Neural progenitor cell (in vitro differentiated cells): ENCODE measurements at regions not wholly inside any gene's neighbourhood (a gene's known extent, or its start where the extent isn't known, plus 50 kb on each side); places are given as distances from the start of the nearest gene placed in this dataset.
A peak's percentile ranks its signal among the peaks of the same experiment; 100 is the strongest.

Source experiments
- DNase-seq: peaks from one replicate; pipeline ENCODE4 v3.0.0-alpha.2; 2016; ENCODE audit warnings: low spot score
- H2AFZ ChIP-seq: fragments of 200-600 bp; sonication (generic); replicated peaks from 2 replicates; pipeline ENCODE4 v1.6.1; 2016; ENCODE audit warnings: antibody characterized with exemption
- H3F3A ChIP-seq: fragments of 200-600 bp; sonication (generic); 2 replicates; pipeline ENCODE4 v1.6.1; 2016; ENCODE audit warnings: antibody characterized with exemption, low read depth
- H3K27ac ChIP-seq: fragments of 200-600 bp; sonication (generic); 2 replicates; pipeline ENCODE4 v1.5.1; 2016; ENCODE audit warnings: mild to moderate bottlenecking
- H3K27me3 ChIP-seq: fragments of 200-600 bp; sonication (generic); 2 replicates; pipeline ENCODE4 v1.6.1; 2016; ENCODE audit warnings: mild to moderate bottlenecking, moderate library complexity
- H3K36me3 ChIP-seq: fragments of 200-600 bp; sonication (generic); 2 replicates; pipeline ENCODE4 v1.5.1; 2016
- H3K4me1 ChIP-seq: fragments of 200-600 bp; sonication (generic); 2 replicates; pipeline ENCODE4 v1.6.1; 2016; ENCODE audit warnings: mixed run types
- H3K4me2 ChIP-seq: fragments of 200-600 bp; sonication (generic); 2 replicates; pipeline ENCODE4 v1.6.1; 2016
- H3K4me3 ChIP-seq: fragments of 200-600 bp; sonication (generic); 2 replicates; pipeline ENCODE4 v1.5.1; 2016
- H3K79me2 ChIP-seq: fragments of 200-600 bp; sonication (generic); 2 replicates; pipeline ENCODE4 v1.6.1; 2016; ENCODE audit warnings: low read depth
- H3K9ac ChIP-seq: fragments of 200-600 bp; sonication (generic); 2 replicates; pipeline ENCODE4 v1.6.1; 2016
- H3K9me3 ChIP-seq: fragments of 200-600 bp; sonication (generic); 2 replicates; pipeline ENCODE4 v1.5.1; 2016; ENCODE audit warnings: low read depth
- H4K20me1 ChIP-seq: fragments of 200-600 bp; sonication (generic); 2 replicates; pipeline ENCODE4 v1.6.1; 2016; ENCODE audit warnings: low read depth
- H3K27ac Mint-ChIP-seq: 3 replicates; pipeline ENCODE4 v1.8.0; 2021; ENCODE audit warnings: mixed read lengths
- H3K27me3 Mint-ChIP-seq: 2 replicates; pipeline ENCODE4 v1.8.0; 2022; ENCODE audit warnings: low read depth, mild to moderate bottlenecking, inconsistent platforms, moderate library complexity, mixed read lengths; ENCODE audit not compliant: insufficient read depth
- H3K36me3 Mint-ChIP-seq: 3 replicates; pipeline ENCODE4 v1.8.0; 2021; ENCODE audit warnings: mixed read lengths
- H3K4me1 Mint-ChIP-seq: 3 replicates; pipeline ENCODE4 v1.8.0; 2021; ENCODE audit warnings: mixed read lengths
- H3K4me3 Mint-ChIP-seq: 3 replicates; pipeline ENCODE4 v1.8.0; 2021; ENCODE audit warnings: mild to moderate bottlenecking, moderate library complexity, mixed read lengths
- H3K9me3 Mint-ChIP-seq: 3 replicates; pipeline ENCODE4 v1.8.0; 2020; ENCODE audit warnings: mixed read lengths
- CTCF ChIP-seq: fragments of 200-600 bp; sonication (generic); IDR thresholded peaks from 2 replicates; pipeline ENCODE4 v1.5.1; 2017; ENCODE audit warnings: antibody characterized with exemption, mild to moderate bottlenecking
- EZH2 ChIP-seq: fragments of 200-600 bp; sonication (generic); IDR thresholded peaks from 2 replicates; pipeline ENCODE4 v1.6.1; 2017; ENCODE audit warnings: antibody characterized with exemption, mild to moderate bottlenecking, moderate library complexity
- EZH2phosphoT487 ChIP-seq: fragments of 200-600 bp; sonication (generic); IDR thresholded peaks from 2 replicates; pipeline ENCODE4 v1.6.1; 2017; ENCODE audit warnings: antibody characterized with exemption

- Histone ChIP-seq H3K4me2 (no peak overlapping the region), H3F3A (no peaks in the 10 kb centered on the region), H3K27ac (no peak overlapping the region), H3K4me3 (no peak overlapping the region), H3K4me1 (no peaks in the 10 kb centered on the region), H3K36me3 (no peaks in the 10 kb centered on the region), H3K9ac (no peak overlapping the region), H2AFZ (no peak overlapping the region), H3K79me2 (no peaks in the 10 kb centered on the region), H3K27me3 (no peaks in the 10 kb centered on the region), H4K20me1 (no peaks in the 10 kb centered on the region), H3K9me3 (no peaks in the 10 kb centered on the region)
- Mint-ChIP-seq H3K9me3 (peaks cover 15% of the 10 kb centered on the region), H3K27me3 (peaks cover 4% of the 10 kb centered on the region), H3K27ac (no peak overlapping the region), H3K4me3 (no peak overlapping the region), H3K36me3 (no peaks in the 10 kb centered on the region), H3K4me1 (no peaks in the 10 kb centered on the region)
- TF ChIP-seq EZH2phosphoT487 (no peak), CTCF (no peak), EZH2 (no peak)
- no peak for DNase-seq
These were observed 166.2 kb upstream of the GRIA4 start for GRCh38 chr11:105443623-105444022.

- no peak overlapping the region for H3K27ac Mint-ChIP-seq
- H3K4me3 Mint-ChIP-seq, result no peak overlapping the region
- H3K4me1 Mint-ChIP-seq, result peaks cover 20% of the 10 kb centered on the region
These were observed 177.5 kb upstream of the GRIA4 start for GRCh38 chr11:105432241-105432995.

GRCh38 chr11:105429096-105429910 lies 180.6 kb upstream of the GRIA4 start:
- Histone ChIP-seq H3K27ac (no peak overlapping the region), H3K4me2 (no peak overlapping the region), H3K9me3 (no peaks in the 10 kb centered on the region), H3K4me1 (peaks cover 10% of the 10 kb centered on the region), H3K9ac (no peak overlapping the region), H3K36me3 (no peaks in the 10 kb centered on the region), H3F3A (no peaks in the 10 kb centered on the region), H4K20me1 (no peaks in the 10 kb centered on the region), H2AFZ (no peak overlapping the region), H3K4me3 (no peak overlapping the region), H3K27me3 (no peaks in the 10 kb centered on the region), H3K79me2 (no peaks in the 10 kb centered on the region)
- Mint-ChIP-seq H3K9me3 (peaks cover 8% of the 10 kb centered on the region), H3K4me3 (no peak overlapping the region), H3K4me1 (peaks cover 20% of the 10 kb centered on the region), H3K36me3 (peaks cover 1% of the 10 kb centered on the region), H3K27me3 (no peaks in the 10 kb centered on the region), H3K27ac (no peak overlapping the region)
- peak; percentile 14 for DNase-seq
- TF ChIP-seq CTCF (no peak), EZH2 (no peak), EZH2phosphoT487 (no peak)

More at GRCh38 chr11:105432241-105432995, 177.5 kb upstream of the GRIA4 start:
- Histone ChIP-seq H3K9ac (no peak overlapping the region), H3K79me2 (no peaks in the 10 kb centered on the region), H3F3A (no peaks in the 10 kb centered on the region), H3K4me2 (no peak overlapping the region), H3K27me3 (no peaks in the 10 kb centered on the region), H3K4me3 (no peak overlapping the region), H3K36me3 (no peaks in the 10 kb centered on the region), H3K27ac (no peak overlapping the region), H2AFZ (no peak overlapping the region), H4K20me1 (no peaks in the 10 kb centered on the region), H3K4me1 (peaks cover 10% of the 10 kb centered on the region), H3K9me3 (no peaks in the 10 kb centered on the region)
- peaks cover 1% of the 10 kb centered on the region for H3K36me3 Mint-ChIP-seq
- DNase-seq, result no peak
- TF ChIP-seq EZH2phosphoT487, result no peak
- no peak for TF ChIP-seq CTCF
- no peak for TF ChIP-seq EZH2
- H3K27me3 Mint-ChIP-seq, result no peaks in the 10 kb centered on the region
- H3K9me3 Mint-ChIP-seq, result peaks cover 8% of the 10 kb centered on the region
